KBM-7 (cell line): ENCODE measurements at regions not wholly inside any gene's neighbourhood (a gene's known extent, or its start where the extent isn't known, plus 50 kb on each side); places are given as distances from the start of the nearest gene placed in this dataset.

Source experiments
- DNase-seq: peaks from one replicate; pipeline ENCODE4 v3.0.0-alpha.2; 2015
- in situ Hi-C: fragments of 300-500 bp; cut with MboI; formaldehyde crosslinking; loops from 2 replicates; pipeline ENCODE4 v1.14.3; 2020; ENCODE audit warnings: low sequenced_read_pairs, low pct_unique_long_range_greater_than_20kb, mixed read lengths

- no peak for DNase-seq
- in situ Hi-C loops: no loop called here
These were observed 1191.4 kb downstream of the UQCRFS1 start for GRCh38 chr19:28021259-28022185.

GRCh38 chr19:28020619-28021258 is 1192.2 kb downstream of the UQCRFS1 start:
- in situ Hi-C loops: no loop called here
- DNase-seq: no peak

GRCh38 chr19:28019901-28020300 is 1193.0 kb downstream of the UQCRFS1 start:
- no peak for DNase-seq
- in situ Hi-C loops: no loop called here

- in situ Hi-C loops: no loop called here
- no peak for DNase-seq
These were observed 1193.6 kb downstream of the UQCRFS1 start for GRCh38 chr19:28019371-28019770.

GRCh38 chr19:28018499-28018898 is 1194.5 kb downstream of the UQCRFS1 start:
- in situ Hi-C loops: no loop called here

GRCh38 chr19:28014615-28015405 is 1198.1 kb downstream of the UQCRFS1 start:
- DNase-seq: no peak
- in situ Hi-C loops: no loop called here

More at GRCh38 chr19:28018499-28018898, 1194.5 kb downstream of the UQCRFS1 start:
- DNase-seq: no peak

GRCh38 chr19:28012361-28012760 is 1200.6 kb downstream of the UQCRFS1 start:
- in situ Hi-C loops: no loop called here
- no peak for DNase-seq

- in situ Hi-C loops: no loop called here
- DNase-seq: no peak
These were observed 1202.3 kb downstream of the UQCRFS1 start for GRCh38 chr19:28010656-28011055.

- in situ Hi-C loops: no loop called here
- DNase-seq: no peak
These were observed 1203.3 kb downstream of the UQCRFS1 start for GRCh38 chr19:28009696-28010095.

- no peak for DNase-seq
- in situ Hi-C loops: no loop called here
These were observed 1204.3 kb downstream of the UQCRFS1 start for GRCh38 chr19:28008695-28009094.

GRCh38 chr19:28003543-28003942 is 1209.4 kb downstream of the UQCRFS1 start:
- in situ Hi-C loops: no loop called here
- DNase-seq: no peak

- in situ Hi-C loops: no loop called here
- no peak for DNase-seq
These were observed 1215.9 kb downstream of the UQCRFS1 start for GRCh38 chr19:27997069-27997468.

GRCh38 chr19:27993619-27994570 is 1219.1 kb downstream of the UQCRFS1 start:
- DNase-seq: no peak
- in situ Hi-C loops: no loop called here

- in situ Hi-C loops: no loop called here
- DNase-seq: no peak
These were observed 1226.7 kb downstream of the UQCRFS1 start for GRCh38 chr19:27986299-27986698.

GRCh38 chr19:27975419-27976005 is 1237.4 kb downstream of the UQCRFS1 start:
- DNase-seq: no peak
- in situ Hi-C loops: no loop called here

GRCh38 chr19:27974082-27974513 is 1238.9 kb downstream of the UQCRFS1 start:
- DNase-seq: peak; percentile 42
- in situ Hi-C loops: no loop called here

- no peak for DNase-seq
- in situ Hi-C loops: no loop called here
These were observed 1240.5 kb downstream of the UQCRFS1 start for GRCh38 chr19:27972291-27973040.

GRCh38 chr19:27971869-27972268 is 1241.1 kb downstream of the UQCRFS1 start:
- no peak for DNase-seq
- in situ Hi-C loops: no loop called here
